Cardiac fibroblast (primary cell): ENCODE measurements at regions not wholly inside any gene's neighbourhood (a gene's known extent, or its start where the extent isn't known, plus 50 kb on each side); places are given as distances from the start of the nearest gene placed in this dataset.

Experiments
- DNase-seq, 2 donors: peaks; one replicate each; pipeline versions ENCODE4 v3.0.0 to v3.0.0-alpha.2; 2010; ENCODE audit warnings: low read depth in 2 of 2
- H3K4me3 ChIP-seq, 2 donors: replicated peaks in 1 of 2; 1 replicate in 1 of 2; 2 replicates in 1 of 2; pipeline ENCODE4 v1.5.1; 2011; ENCODE audit warnings: low read depth in 2 of 2, low read length in 2 of 2, mild to moderate bottlenecking in 2 of 2, moderate library complexity in 1 of 2
- TF ChIP-seq, protein P1 (sequence below): IDR thresholded peaks from one replicate; pipeline ENCODE4 v1.5.1; 2011; ENCODE audit warnings: low read depth, mild to moderate bottlenecking, low read length, inconsistent platforms

GRCh38 chr5:109580225-109580624 lies 109.5 kb upstream of the MAN2A1 start:
- DNase-seq: no peak
- TF ChIP-seq, protein P1, sequence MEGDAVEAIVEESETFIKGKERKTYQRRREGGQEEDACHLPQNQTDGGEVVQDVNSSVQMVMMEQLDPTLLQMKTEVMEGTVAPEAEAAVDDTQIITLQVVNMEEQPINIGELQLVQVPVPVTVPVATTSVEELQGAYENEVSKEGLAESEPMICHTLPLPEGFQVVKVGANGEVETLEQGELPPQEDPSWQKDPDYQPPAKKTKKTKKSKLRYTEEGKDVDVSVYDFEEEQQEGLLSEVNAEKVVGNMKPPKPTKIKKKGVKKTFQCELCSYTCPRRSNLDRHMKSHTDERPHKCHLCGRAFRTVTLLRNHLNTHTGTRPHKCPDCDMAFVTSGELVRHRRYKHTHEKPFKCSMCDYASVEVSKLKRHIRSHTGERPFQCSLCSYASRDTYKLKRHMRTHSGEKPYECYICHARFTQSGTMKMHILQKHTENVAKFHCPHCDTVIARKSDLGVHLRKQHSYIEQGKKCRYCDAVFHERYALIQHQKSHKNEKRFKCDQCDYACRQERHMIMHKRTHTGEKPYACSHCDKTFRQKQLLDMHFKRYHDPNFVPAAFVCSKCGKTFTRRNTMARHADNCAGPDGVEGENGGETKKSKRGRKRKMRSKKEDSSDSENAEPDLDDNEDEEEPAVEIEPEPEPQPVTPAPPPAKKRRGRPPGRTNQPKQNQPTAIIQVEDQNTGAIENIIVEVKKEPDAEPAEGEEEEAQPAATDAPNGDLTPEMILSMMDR: no peak
- no peak overlapping the region for H3K4me3 ChIP-seq

DNA sequence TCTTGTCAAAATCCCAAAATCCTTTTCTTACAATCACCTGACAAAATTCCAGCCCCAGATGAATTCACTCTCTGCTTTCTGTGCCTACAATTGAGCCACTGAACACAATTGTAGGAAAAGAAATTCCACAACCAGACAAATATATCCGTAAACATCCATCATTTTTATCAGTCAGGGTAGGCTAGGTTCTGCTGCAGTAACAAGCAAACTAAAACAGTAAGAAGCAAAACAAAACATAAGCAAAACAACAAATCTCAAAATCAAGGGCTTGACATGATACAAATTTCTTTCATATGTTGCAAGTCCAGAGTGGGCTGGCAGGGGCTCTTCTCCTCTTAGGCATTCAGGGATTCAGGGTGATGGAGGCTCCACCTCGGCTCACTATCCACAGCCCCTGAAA lies 114.2 kb upstream of the MAN2A1 start:
- no peak overlapping the region for H3K4me3 ChIP-seq
- TF ChIP-seq, protein P1: no peak
- DNase-seq: no peak

DNA sequence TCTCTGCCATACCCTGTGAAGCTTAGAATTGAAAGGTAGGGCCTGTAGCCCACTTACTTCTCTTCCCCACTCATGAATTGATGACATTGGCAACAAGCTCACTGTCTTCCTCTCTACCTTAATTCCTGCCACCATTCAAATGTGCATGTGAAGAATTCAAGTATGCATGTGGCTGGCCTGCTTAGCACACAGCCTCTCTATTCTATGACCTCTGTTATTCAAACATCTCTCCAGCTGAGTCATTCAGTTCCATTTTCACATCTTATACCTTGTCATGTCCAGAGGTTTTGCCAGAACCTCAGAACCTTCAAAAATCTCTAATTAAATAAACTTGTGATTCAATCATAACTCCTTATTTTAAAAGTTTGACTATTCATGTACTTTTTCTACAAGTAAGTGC lies 114.7 kb upstream of the MAN2A1 start:
- DNase-seq: no peak

GRCh38 chr5:109573766-109574165 lies 116.0 kb upstream of the MAN2A1 start:
- DNase-seq: no peak
- TF ChIP-seq, protein P1: no peak
- H3K4me3 ChIP-seq: no peak overlapping the region

More for the DNA sequence above, 114.7 kb upstream of the MAN2A1 start:
- H3K4me3 ChIP-seq: no peak overlapping the region
- TF ChIP-seq, protein P1: no peak

DNA sequence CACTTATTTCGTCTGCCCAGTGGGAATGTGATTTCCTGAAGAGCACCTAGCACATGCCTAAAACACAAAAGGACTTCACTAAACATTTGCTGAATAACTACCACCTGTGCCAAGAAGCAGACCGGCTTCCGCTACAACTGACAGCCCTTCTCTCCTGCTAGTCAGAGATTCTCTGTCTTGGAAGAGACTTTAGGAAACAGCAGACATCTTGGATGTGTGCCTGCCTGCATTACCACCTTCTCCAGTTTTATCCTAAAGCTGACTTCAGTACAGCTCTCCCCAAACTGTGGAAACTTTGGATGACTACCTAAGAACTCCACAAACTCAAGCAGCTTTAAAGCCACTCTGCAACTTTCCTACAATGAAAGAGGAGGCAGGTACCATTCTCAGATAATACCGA lies 116.5 kb upstream of the MAN2A1 start:
- no peak for DNase-seq
- TF ChIP-seq, protein P1: no peak
- H3K4me3 ChIP-seq: no peak overlapping the region

DNA sequence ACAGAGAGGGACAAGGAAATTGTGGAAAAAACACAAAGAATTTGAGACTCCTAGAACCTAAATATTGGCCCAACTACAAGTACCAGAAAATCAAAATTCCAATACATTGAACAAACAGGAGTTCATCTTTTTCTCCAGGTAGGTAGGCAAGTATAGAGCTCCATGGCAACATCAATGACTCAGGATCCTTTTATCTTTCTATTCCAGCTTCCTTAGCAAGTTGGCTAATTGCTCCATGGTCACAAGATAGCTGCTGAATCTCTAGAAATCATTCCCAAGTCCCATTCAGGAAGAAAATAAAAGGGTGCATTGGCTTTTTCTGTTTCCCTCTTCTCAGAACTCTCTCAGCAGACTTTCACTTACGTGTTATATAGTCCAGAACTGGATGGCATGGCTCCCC lies 117.9 kb upstream of the MAN2A1 start:
- no peak overlapping the region for H3K4me3 ChIP-seq
- TF ChIP-seq, protein P1: no peak
- no peak for DNase-seq

GRCh38 chr5:109570362-109570874 lies 119.3 kb upstream of the MAN2A1 start:
- no peak overlapping the region for H3K4me3 ChIP-seq
- TF ChIP-seq, protein P1: no peak
- DNase-seq: no peak
